Retina (tissue), 1 donor: ENCODE measurements at regions not wholly inside any gene's neighbourhood (a gene's known extent, or its start where the extent isn't known, plus 50 kb on each side); places are given as distances from the start of the nearest gene placed in this dataset.
"Not testable (repeated sequence)": the region's sequence is repeated elsewhere in the genome, so short reads cannot be mapped to it uniquely, and the experiment has no call there.

Experiments
- DNase-seq: peaks from one replicate; pipeline ENCODE4 v3.0.0-alpha.2; 2016

DNA sequence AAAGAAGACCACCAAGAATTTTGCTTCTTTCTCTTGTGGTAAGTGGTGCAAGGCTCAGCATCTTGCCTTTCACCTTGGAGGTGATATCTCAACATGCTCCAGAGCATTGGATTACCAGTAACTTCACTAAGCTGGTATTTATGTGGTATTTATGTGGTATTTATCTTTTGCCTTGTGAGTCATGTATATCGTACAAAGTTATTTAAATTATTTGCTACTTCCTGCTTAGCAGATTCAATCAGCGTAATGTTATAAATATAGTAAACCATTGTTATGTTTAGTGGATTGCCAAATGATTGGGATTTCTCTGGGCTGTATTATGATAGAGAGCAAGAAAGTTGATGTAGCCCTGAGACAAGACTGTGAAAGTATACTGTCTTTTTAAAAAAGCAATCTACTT is 366.4 kb downstream of the IPO8 start:
- no peak for DNase-seq

DNA sequence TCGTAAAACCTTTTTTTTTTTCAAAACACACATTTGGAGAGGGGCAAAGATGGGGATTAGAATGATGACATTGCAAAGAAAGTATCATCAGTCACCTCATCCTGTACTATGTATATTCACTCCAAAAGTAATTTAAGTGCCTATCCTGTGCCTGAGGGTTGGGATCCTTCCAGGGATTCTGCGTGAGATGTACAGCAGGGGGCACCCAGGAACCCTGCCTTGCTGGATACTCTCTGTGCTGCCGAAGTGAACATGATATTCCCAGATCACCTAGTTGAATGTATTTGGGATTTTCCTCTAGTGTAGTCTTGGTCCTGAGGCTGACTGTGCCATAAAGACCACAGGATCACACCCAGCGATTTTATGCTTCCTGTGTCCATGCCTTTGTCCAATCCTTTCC is 372.7 kb downstream of the IPO8 start:
- no peak for DNase-seq

- no peak for DNase-seq
Observed at GRCh38 chr12:30320561-30320960, 375.1 kb downstream of the IPO8 start.

DNA sequence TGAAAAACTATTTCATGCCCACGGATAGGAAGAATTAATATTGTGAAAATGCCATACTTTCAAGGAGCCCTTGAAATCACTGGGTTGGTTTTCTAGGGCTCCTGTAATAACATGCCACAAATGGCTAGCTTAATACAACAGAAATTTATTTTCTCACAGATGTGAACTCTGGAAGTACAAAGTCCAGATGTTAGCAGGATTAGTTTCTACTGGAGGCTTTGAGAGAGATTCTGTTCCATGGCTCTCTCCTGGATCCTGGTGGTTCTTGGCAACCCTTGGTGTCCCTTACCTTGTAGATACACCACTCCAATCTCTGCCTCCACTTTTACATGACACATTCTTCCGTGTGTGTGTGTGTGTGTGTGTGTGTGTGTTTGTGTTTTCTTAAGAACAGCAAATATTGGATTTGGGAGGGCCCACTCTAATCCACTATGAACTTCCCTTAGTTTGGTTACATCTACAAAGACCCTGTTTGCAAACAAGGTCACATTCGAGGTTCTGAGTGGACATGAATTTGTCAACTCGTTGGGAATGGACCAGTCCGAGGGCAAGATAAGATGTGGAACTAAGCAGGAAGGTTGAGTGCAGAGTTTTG is 381.1 kb downstream of the IPO8 start:
- DNase-seq, result no peak

- no peak for DNase-seq
Observed at GRCh38 chr12:30308010-30308717, 387.5 kb downstream of the IPO8 start.

GRCh38 chr12:30304528-30304927 is 391.1 kb downstream of the IPO8 start:
- no peak for DNase-seq

- DNase-seq, result no peak
Observed at GRCh38 chr12:30301291-30301690, 394.4 kb downstream of the IPO8 start.

DNA sequence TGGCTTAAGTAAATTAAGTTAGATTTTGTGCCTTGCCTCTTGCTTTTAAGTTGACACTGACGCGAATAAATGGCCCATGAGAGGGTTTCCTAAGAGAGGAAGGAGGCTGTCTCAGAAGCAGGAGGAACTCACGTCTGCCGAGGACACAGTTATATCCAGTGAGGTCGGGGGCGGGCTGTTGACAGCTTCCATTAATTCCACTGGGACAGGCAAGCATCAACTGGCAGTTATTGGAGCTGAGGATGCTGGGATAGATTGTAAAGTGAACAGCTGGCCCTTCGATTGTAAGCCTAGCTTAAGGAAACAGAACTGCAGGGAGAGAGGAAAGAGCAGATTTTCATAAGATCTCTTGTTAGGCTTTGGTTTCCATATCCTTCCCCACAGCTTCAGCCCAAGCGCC is 399.2 kb downstream of the IPO8 start:
- DNase-seq, result peak; percentile 46

- no peak for DNase-seq
Observed at GRCh38 chr12:30286345-30286926, 409.2 kb downstream of the IPO8 start.

DNA sequence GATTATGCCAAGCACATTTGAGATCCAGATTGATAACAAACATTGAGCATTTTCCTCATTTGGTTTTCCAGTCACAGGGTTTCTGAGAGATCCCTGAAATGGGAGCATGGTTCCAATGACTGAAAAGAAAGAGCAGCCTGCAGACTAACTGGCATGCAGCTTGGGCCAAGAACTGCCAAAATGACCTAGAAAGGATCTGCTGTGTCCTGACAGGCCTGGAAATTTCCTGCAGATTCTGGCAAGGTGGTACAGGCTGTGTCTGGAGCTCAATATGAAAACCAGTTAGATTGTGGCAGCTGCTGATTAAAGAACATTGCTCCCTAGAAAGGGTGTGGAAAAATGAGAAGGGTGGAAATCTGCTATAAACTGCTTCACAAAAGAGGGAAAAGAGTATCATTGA is 417.3 kb downstream of the IPO8 start:
- DNase-seq, result no peak

GRCh38 chr12:30272515-30272914 is 423.2 kb downstream of the IPO8 start:
- DNase-seq, result not testable (repeated sequence)

GRCh38 chr12:30269496-30269895 is 426.2 kb downstream of the IPO8 start:
- DNase-seq, result no peak

GRCh38 chr12:30268041-30268440 is 427.6 kb downstream of the IPO8 start:
- DNase-seq, result no peak

DNA sequence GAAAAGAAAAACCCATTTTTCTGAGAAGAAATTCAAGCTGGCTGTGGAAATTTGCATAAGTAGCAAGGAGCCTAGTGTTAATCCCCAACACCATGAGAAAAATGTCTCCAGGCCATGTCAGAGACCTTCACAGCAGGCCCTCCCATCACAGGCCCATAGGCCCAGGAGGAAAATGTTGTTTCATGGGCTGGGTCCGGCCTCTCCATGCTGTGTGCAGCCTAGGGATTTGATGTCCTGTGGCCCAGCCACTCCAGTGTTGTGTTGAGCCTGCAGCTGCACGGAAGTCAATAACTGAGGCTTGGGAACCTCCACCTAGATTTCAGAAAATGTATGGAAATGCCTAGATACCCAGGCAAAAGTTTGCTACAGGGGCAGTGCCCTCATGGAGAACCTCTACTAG is 432.2 kb downstream of the IPO8 start:
- no peak for DNase-seq

DNA sequence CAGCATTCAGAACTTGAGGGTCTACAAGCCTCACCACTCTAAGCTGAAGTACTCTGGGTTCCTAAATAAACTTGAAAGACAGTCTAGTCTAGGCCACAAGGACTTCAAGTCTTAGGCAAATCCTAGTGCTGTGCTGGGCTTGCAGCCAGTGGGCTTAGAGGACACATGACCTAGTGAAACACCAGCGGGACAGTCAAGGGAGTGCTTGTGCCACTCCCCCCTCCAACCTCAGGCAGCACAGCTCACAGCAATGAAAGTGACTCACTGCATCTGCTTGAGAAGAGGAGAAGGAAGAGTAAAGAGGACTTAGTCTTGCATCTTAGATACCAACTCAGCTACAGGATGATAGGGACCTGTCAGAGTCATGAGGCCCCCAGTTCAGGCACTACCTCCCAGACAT is 438.1 kb downstream of the IPO8 start:
- DNase-seq, result no peak

GRCh38 chr12:30251546-30251945 is 444.1 kb downstream of the IPO8 start:
- no peak for DNase-seq

DNA sequence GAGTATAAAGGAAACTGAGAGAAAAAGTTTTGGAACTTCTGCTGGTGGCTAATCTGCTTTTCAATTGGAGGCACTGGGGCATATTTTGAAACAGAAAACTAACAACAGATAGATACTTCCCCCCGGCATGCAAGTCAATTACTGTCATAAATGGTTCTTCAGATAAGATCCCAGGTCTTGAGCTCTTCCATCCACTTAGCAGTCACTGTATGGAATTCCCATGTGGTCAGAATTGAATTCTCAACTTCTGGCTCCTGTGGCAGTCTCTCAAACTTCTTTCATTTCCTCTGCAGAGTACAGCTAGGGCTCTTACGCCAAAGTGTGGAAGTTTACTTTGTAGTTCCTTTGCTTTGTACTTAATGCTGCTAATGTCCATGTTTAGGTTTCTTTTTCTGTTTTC is 452.2 kb downstream of the IPO8 start:
- DNase-seq, result no peak

- no peak for DNase-seq
Observed at GRCh38 chr12:30219047-30219446, 435.3 kb upstream of the TMTC1 start.

GRCh38 chr12:30218073-30218472 is 434.3 kb upstream of the TMTC1 start:
- DNase-seq, result no peak

DNA sequence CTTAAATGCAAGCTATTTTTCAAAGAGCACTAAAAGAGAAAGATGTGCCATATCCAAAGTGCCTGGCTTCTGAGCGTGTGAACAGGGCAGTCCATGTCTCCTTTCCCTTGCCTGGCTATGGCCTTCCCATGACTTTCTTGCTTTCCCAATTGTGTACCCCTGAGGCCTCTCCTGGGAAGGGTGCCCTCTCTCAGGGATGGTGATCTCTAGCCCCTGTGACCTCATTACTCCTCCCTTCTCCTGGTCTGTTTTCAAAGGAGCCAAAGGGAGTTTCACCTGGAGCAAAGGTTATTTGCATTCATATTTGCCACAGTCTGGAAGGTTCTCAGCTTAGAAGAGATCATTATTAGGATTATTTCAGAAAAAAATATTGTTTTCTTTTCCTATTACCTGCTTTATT is 429.4 kb upstream of the TMTC1 start:
- DNase-seq, result no peak

DNA sequence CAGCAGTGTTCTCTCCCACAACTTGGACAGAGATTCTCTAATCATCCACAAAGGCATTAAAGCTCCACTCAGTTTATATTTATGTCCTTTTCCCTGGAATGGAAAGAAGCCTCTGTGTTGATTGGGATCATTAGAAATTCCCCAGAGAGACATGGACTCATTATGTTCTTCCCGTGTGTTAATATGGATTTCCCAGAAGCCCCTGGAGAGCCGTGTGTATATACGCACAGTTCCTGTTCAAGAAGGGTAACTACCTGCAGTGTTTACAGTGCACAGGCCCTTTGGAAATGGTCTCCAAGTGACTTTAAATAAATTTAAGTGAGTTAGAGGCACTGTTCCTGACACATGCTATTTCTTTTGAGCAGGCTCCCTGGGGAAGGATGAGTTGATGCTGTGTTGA is 428.0 kb upstream of the TMTC1 start:
- DNase-seq, result no peak

- DNase-seq, result no peak
Observed at GRCh38 chr12:30203981-30204380, 420.2 kb upstream of the TMTC1 start.

GRCh38 chr12:30202521-30203254 is 418.9 kb upstream of the TMTC1 start:
- DNase-seq, result no peak
